Ureter (tissue), 1 donor: ENCODE measurements at regions not wholly inside any gene's neighbourhood (a gene's known extent, or its start where the extent isn't known, plus 50 kb on each side); places are given as distances from the start of the nearest gene placed in this dataset.

Experiments
- DNase-seq: peaks from one replicate; pipeline ENCODE4 v3.0.0-alpha.2; 2020; ENCODE audit warnings: low spot score
- donor health status: DM: yes; HTN: yes; CAD: no.

DNA sequence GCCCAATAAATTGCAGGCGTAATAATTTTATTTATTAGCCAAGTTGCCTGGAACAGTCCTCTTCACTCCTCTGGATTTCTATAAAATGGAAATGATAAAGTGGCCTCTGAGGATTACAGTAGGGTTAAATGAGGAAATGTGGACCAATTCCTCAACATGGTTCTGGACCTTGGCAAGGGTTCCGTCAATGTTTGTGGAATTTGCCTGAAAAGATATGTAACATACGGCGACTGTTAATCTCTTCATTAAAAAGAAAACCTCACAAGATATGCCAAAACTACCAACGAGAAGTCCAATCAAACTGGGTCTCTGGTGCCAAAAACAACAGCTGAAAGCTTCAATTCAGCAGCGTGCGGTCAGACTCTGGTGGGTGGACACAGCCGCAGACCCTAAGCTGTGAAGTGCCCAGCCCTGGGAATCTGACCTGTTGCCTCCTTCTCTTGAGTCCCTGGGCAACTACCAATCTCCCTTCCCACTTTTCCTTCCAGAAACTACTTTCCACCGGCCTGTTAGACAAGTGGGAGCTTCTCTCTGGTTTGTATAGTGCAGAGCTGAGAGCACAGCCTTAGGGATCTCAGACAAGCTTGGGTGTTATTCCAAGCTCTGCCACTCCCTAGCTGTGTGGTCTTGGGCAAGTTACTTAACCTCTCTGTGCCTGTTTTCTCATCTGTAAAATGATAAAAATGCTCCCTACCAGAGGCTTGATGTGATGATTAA, 190.5 kb upstream of the GSC start:
- DNase-seq, result no peak

- no peak for DNase-seq
Observed at GRCh38 chr14:94953541-94954260, 183.8 kb upstream of the GSC start.

DNA sequence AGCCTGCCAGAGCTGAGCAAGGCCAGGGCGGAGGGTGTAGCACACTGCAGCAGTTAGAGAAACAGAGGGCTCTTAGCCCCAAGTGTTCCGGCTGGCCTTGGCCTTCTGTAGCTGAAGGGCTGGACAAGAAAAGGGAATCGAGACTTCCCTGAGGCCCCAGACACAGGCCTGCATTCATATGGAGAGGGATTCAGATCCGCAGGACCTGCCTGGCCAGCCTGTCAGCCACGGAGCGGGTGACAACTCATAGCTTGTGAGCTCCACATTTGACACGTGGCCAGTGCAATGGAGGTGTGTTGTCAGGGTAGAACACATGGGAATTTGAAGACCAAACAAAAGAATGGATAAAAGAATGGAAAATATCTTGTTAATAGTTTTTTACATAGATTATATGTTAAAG, 182.2 kb upstream of the GSC start:
- no peak for DNase-seq

DNA sequence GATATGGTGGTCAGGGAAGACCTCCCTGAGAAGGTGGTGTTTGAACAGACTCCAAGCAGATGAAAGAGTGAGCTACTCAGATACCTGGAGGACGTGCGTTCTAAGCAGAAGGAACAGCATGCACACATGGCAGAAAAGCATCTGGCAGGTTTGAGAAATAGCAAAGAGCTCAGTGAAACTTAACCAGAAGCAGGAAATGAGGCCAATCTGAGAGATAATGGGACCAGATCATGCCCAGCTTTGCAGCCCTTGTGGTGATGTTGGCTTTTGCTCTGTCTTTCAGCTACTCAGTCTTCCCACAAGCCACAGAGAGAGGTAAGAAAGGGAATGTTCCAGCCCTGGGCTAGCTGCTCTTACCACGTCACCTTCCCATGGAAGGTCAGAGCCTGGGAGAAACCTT, 176.3 kb upstream of the GSC start:
- no peak for DNase-seq

DNA sequence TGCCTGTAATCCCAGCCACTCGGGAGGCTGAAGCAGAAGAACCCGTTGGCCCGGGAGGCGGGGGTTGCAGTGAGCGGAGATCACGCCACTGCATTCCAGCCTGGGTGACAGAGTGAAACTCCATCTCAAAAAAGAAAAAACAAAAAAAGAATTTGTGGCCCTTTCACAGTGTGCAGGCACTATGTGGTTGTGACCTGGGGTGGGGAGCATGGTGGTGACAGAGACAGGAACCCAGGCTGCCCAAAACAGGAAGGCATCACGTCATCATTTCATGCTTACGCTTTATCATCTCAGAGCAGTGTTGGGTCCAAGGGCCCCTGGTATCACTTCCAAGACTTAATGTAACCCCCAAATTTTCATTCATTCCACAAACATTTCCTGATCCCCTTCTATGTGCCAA, 175.7 kb upstream of the GSC start:
- DNase-seq, result no peak

GRCh38 chr14:94944636-94945258, 174.8 kb upstream of the GSC start:
- no peak for DNase-seq

GRCh38 chr14:94942601-94943000, 172.7 kb upstream of the GSC start:
- no peak for DNase-seq

DNA sequence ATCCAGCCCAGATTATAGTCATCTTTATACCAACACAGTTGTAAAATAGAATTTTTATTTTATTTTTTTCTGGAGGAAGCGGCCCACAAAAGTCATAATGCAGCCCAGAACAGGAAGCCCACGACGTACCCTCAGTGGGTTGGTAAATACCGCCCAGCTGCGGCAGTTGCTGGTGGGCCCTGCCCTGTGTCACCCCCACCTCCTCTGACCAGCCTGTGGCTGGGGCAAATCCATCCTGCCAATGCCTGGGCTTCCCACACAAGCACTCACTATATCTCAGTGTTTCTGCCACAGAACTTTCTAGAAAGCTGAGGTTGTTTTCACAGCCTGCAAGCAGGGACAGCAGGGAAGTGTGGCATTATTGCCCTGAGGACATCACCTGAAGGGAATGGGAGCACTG, 171.4 kb upstream of the GSC start:
- DNase-seq, result no peak

DNA sequence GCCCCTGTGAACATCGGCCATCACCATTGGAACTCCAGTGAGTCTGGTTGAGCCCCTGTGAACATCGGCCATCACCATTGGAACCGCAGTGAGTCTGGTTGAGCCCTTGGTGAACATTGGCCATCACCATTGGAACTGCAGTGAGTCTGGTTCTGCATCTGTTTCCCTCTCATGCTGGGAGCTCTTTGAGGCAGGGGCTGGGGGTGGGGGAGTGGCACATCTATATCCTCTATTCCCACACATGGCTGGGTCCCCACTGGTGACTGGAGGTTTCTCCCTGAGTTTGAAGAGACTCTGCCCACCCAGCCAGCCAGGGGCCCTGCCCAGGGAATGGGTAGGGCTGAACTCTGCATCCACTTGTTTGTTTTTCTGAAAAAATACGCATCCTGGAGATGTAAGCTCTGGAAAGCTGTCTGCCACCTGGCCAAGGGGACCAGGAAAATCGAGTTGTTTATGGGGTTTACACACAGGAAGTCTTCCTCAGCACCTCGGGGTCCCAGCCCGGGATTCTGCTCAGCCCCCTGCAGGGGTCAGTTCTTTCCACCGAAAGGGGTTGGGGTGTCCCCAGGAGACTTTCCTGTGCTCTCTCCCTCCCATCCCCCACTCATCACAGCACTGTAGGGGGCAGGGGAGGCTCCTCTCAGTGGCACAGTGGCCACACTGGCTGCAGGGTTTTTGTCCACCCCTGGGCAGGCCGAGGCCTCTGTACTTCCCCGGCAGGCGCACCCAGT, 170.5 kb upstream of the GSC start:
- no peak for DNase-seq

GRCh38 chr14:94938016-94938415, 168.1 kb upstream of the GSC start:
- no peak for DNase-seq

DNA sequence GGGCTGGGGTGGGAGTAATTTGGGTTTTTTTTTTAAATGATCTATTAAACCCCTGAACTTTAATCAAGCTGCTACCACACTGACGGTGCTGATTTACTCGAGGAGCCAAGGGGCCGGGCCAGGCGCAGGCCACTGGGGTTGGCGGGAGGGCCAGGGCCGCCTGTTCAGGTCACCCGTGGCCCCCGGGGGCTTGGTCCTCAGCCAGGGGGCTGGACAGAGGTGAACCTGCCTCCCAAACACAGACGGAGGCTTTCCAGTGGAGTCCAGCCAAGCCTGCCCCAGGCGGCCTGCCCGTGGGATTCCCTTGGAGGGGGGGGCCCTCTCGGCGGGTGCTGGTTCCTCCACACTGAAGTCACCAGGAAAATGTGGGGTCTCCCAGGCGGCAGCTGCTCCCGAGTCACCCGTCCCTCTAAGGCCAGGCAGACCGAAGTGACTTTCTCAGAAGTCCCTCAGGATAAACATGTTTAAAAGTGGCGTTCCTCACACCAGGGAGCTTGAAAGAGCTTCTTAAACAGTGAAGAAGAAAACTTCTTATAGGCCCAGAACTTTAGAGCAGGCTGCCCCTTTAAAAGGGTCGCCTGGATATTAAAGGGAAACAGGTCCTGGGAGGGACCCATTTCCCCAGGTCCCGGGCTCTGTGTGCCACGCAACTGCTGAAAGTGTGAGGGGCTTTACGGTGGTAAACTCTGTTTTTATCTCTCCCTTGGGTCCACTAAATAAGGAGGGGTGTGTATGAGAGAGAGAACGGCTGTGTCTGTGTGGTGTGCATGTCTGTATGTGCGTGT, 167.2 kb upstream of the GSC start:
- peak; percentile 62 for DNase-seq

GRCh38 chr14:94936401-94936892, 166.5 kb upstream of the GSC start:
- DNase-seq, result peak; percentile 76

DNA sequence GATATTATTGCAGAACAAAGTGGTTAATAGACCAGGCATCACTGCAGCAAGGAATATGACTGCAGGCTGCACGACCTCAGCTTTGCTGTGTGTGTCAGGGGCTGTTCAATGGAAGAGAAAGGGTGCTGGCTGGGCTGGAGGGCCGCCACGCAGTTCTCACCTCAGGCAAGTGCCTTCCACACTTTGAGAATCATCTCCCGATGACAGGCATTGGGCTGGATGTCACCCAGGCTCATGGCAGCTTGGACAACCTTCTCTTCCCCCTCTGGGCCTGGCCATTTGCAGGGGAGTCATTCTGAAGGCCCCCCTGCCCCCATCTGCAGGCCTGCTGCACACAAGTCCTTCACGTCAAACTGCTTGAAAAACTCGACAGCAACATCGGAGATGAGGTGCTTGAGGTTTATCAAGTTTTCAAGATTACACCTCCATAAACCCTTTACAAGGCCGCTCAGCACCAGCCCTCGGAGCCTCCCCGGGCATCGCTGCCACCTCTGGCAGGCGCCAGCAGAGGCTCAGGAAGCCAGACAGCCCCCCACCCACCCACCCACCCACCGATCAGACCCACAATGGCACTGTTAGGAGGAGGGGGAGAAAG, 165.9 kb upstream of the GSC start:
- DNase-seq, result no peak

- DNase-seq, result no peak
Observed at GRCh38 chr14:94934276-94934810, 164.4 kb upstream of the GSC start.

DNA sequence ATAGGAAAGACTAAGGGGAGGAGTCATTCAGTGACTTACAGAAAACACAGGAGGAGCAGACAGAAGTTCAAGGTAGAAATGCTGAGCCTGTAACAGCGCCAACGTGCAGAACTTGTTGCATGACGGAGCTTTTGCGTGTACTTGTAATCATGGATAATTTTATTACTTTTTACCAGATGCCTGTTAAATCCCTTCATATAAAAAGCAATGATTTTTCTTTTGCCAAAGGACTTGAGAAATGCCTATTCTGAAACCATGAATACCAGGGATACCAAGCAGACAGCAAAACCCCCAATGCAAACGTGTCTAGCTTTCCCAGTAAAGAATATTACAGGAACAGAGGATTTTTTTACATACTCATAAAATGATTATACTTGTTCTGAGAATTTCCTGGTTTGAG, 163.6 kb upstream of the GSC start:
- no peak for DNase-seq

DNA sequence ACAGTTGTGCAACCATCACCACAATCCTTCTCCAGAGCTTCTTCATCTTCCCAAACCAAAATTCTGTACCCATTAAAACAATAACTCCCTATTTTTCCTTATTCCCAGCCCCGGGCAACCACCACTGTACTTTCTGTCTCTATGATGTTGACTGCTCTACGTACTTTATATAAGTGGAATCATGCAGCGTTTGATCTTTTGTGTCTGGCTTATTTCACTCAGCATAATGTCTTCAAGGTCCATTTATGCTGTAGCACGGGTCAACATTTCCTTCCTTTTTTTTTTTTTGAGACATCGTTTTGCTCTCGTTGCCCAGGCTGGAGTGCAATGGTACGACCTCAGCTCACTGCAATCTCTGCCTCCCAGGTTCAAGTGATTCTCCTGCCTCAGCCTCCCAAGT, 162.7 kb upstream of the GSC start:
- no peak for DNase-seq

DNA sequence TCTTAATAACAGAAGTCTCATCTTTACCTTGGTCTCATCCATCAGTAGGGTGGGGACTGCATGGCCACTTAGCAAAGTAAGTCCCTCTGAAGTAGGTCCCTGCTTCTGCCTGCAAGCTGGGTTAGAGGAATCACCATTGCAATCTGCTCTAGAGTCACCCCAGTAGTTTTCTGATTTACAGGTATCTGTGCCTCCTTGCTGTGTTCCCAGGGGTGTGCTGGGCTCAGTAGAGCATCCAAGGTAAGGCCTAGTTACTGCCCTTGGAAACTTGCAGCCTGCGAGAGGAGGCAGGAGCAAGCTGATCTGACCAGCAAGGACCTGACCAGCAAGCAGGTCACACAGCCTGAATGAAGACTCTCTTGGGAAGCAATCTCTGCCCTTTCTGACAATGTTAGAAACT, 160.8 kb upstream of the GSC start:
- no peak for DNase-seq

DNA sequence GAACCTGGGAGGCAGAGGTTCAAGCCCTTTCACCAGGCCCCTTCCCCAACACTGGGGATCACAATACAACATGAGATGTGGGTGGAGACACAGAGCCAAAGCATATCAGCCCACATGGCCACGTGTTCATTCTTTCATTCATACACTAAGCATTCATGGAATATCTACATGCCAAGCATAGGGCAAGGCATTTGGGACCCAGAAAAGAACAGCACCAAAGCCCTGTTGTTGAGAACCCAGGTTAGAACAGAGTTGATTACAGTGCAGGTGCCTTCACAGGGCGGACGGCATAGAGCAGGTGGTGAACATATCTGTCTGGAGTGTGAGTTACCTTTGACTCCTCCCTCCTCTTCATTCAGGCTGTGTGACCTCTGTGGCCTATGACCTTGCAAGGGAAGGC, 159.4 kb upstream of the GSC start:
- no peak for DNase-seq

GRCh38 chr14:94926176-94926575, 156.3 kb upstream of the GSC start:
- no peak for DNase-seq

- no peak for DNase-seq
Observed at GRCh38 chr14:94925416-94926173, 155.7 kb upstream of the GSC start.
